NCI-H526 (cell line): ENCODE measurements at regions not wholly inside any gene's neighbourhood (a gene's known extent, or its start where the extent isn't known, plus 50 kb on each side); places are given as distances from the start of the nearest gene placed in this dataset.
"Not testable (repeated sequence)": the region's sequence is repeated elsewhere in the genome, so short reads cannot be mapped to it uniquely, and the experiment has no call there.

ENCODE experiments used
- DNase-seq, 2 experiments: peaks; one replicate each; lab custom pipeline; 2025; lab: John Stamatoyannopoulos, UW

DNA sequence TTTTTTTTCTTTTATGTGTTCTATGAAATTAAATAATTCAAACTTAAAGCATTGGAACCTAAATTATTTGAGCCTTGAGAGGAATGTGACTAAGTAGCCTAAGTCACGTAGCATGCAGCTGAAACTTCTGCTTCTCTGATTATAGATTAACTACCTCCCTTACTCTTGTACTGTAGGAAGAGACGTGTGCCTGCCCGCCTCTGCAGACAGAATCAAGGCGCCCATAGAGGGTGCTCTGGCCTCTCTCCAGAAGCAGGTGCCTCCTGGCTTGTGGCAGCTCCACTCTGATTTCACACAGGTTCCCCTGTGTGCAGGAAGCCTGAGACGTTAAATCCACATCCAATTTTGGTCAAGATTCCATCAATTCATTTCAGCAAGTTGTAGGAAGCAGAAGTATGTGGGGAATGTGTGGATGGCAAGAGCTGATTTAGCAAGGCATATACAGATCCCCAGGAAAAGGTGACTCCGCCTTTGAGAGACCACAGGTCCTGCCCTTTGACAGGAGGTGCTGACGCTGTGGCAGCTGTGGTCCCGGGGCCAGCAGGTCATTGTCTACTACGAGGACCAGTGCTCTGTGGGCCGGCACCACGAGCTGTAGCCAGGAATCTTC lies 1418.8 kb downstream of the CDH11 start:
- DNase-seq: peak in 1 of 2 experiments; percentile 30

DNA sequence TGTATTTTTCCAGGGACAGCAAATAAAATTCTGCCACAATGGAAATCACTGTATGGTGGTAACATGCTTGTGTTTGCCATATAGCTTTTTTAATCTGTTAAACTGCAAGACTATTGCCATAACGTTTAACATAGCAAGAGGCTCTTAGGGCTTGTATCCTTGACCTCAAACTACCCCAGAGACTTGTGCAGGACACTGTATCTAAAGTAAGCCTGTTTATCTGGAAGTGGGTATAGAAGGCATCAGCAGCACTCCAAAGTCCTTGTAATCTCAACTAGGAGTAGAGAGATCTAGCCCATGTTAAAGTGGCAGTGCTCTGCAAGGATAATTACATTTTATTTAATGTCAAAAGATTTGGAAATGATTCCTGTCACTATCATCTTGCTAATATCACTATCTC lies 1424.1 kb downstream of the CDH11 start:
- DNase-seq: no peak

DNA sequence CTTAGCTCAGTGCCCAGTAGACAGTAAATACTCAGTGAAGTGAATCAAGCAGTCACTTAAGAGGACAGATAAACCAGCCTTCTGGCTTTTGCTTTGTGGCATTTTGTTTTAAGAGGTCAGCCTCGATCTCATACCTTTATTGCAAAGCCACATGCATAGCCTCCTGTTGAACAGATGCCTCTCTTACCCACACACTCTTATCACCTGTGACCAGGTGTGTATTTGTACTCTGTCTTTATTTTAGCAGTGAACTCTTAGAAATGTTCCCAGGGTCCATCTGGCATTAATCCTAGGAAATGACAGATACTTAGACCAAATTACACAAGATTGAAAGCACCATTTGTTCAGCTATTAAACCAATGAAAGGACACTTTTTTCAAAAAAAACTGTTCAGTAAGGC lies 1426.5 kb downstream of the CDH11 start:
- no peak for DNase-seq

DNA sequence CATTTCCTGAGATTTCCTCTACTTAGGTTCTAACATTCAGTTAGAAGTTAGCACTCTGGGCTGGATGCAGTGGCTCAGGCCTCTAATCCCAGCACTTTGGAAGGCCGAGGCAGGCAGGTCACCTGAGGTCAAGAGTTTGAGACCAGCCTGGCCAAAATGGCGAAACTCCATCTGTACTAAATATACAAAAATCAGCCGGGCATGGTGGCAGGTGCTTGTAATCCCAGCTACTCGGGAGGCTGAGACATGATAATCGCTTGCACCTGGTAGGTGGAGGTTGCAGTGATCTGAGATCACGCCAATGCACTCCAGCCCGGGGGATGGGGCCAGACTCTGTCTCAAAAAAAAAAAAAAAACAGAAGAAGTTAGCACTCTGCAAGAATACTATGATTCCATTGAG lies 1430.9 kb downstream of the CDH11 start:
- no peak for DNase-seq

DNA sequence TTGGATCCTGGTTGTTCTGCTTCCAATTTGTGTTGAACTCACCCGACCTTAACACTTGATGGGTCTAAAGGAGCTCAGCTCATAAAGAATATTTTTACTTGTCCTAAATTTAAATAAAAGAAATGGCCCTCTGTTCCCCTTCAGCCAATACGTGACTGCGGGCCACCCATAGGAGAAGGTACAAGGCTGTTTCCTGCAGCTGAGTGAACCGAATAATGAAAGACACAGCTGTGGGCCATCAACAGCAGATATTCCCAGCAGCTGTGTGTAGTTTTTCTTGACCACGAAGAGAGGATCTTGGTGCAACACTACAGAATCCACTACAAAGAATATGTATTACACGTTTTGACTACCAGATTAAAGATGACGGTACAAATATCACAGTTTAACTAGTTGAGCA lies 1431.6 kb downstream of the CDH11 start:
- no peak for DNase-seq

DNA sequence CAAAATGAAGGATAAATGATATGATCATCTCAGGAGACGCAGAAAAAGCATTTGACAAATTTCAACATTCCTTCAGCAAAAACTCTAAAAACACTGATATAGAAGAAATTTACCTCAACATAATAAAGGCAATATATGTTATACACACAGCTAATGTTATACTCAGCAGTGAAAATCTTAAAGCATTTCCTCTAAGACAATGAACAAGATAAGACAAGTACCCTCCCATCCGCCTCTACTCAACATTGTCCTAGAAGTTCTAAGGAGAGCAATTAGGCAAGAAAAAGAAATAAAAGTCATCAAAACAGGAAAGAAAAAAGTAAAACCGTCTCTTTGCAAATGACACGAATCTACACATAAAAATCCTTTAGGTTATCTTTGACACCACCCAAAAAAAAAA lies 1432.8 kb downstream of the CDH11 start:
- DNase-seq: no peak

DNA sequence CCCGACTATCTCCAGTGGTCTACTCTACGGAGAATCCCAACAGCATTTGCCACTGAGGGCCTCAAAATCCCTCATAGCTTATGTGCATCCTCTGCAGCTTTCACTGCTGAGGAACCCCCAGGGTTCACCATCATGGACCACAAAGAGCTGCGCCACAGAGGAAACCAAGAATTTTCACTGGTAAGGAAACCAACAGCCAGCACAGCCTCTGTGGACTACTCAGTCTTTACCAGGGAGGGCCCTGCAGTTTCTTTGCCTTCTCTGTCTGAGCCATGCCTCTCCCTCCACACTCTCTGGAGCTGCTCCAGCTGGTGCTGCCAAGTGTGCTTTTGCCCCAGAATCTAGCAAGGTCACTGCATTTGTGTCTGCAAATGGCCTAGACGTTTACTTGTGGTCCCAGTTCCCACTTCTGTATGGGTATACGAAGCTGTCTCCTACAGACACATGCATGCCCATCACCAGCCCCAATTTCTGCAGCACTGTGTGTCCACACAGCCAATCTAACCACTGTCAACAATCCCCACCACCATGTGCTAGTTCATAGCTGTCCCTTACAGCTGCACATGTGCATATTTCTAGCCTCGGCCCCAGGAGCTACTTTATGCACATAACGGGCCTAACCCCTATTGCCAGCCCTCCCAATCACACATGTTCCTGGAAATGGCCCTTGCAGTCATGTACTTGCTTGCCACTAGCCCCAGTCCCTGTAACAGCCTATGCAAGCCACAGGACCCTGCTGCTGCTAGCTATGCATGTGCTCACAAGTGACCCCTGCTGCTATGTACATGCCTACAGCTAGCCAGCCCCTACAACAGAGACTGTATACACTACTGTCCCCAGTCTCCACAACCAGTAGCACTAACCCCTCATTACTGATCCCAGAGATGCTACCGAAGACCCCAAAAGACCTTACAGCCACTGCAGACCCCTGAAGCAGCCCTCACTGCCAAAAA lies 1437.4 kb downstream of the CDH11 start:
- no peak for DNase-seq

DNA sequence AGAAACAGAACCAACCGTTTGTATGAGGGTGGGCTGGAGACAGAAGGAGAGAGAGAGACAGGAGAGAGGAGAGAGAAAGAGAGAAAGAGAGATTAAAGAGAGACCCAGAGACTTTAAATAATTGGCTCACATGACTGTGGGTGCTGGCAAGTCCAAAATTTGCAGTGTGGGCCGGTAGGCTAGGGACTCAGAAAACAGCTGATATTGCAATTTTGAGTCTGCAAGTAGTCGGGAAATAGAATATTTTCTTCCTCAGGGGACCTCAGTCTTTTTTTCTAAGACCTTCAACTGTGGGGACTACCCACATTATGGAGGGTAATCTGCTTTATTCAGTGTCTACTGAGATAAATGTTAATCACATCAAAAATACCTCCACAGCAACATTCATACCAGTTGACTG lies 1439.0 kb downstream of the CDH11 start:
- DNase-seq: no peak

DNA sequence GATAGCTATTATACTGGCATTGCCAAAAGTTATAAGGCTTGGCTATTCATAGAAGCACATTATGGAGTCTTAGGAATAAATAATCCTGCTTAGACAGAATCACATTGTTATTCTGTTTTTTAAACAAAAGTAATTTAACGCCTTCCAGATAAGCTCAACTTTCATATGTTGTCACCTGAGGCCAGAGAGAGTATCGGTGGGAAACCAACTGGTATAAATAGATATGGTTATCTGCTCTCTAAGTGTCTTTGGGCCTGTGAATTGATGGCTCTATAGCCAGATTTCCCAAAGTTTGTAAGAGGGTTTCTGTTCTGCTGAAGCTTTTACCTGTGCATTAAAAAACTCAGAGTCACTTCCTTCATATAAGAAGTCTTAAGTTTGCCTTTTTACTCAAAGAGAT lies 1449.4 kb downstream of the CDH11 start:
- DNase-seq: no peak

DNA sequence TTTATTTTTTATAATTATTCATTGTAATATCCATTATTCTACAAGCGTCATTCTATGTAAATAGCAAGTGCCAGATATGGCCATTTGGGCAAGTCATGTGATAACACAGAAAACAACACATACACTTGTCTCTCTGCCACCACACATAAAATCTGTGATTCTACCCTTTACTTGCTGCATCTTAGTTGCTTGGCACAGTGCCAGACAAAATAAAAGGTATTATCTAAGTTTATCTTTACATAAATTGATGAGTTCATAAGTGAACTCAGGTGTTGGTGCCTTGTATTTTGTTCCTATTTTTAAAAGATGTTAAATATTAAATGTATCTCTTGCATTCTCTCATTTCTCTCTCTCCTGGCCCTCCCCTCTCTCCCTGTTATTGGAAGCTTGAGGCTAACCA lies 1458.7 kb downstream of the CDH11 start:
- DNase-seq: no peak

DNA sequence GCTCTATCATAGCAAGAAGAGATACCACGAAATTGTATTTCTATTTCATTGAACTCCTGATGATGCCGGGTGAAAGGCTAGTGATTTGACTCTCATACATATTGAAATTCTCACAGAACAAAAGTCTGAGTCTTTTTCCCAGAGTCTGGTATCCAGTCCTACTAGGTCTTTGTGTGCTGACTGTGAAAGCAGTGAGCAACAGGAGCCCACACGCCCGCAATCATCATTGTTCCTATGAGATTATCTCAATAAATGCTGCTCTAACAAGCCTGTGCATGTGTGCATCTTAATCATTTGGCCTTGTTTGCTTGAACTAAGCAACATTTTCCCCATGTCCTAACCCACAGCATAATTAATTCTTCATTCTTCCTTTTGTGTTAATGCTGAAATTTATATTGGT lies 1466.0 kb downstream of the CDH11 start:
- DNase-seq: peak; percentile 68 to 76

DNA sequence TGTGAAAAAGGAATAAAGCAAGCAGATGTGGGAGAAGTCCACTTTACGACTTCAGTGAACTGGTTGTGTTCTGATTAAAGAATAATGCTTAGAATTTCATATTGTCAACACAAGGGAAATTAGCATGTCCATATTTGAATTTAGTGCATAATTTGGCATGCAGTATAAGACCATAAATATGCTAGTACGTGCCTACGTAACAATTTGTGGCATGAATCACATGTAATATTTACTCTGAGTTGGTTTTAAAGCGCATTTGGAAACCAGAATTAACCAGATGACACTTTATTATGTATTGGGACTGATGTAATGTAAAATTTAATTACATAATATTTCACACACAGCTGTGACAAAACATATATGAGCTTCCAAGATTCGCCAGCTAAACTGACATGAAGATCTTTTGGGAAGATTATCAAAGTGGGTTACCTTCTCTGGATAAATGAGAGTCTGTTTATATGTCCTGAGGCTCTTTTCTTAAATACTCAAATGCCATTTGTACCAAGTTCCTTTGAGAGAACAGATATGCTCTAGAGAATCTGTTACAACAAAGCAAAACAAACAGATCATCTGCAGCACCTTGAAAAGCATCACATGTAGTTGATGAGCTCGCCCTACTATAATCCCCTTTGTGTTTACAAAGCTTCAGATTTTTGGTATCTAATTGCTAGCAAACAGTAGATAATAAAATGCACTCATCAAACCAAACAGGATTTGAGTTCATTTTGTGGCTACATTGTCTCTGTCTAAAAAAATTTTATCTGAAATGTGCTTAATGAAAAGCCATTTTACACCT lies 1468.6 kb downstream of the CDH11 start:
- peak; percentile 16 to 38 for DNase-seq

DNA sequence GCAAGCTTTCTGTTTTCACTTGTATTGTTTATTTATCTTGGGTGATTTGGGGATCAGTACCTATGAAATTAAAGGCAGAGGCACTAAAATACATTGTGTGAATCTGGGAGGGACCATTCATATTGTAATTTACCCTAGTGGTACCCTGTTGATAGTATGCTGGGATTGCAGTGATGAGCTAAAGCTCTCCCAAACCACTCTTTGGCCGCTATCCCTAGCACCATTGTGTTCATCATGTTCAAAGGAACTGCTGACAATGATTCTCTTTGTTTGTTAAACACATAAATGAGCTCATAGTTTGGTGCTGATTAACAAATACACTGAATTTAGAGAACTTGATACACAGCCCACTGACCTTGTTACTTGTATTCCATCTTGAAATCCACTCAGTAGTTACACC lies 1469.8 kb downstream of the CDH11 start:
- peak in 1 of 2 experiments; percentile 1 for DNase-seq

DNA sequence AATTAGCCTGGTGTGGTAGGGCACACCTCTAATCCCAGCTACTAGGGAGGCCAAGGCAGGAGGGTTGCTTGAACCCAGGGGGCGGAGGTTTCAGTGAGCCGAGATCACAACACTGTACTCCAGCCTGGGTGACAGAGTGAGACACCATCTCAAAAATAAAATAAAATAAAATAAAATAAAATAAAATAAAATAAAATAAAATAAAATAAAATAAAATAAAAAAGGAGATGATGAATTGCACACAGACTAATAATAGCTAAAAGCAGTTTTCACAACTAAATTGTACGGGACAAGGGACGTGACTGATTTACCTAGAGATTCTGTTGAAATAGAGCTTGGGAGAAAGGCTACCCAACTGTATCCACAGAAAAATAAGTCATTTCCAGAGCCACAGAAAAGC lies 1471.3 kb downstream of the CDH11 start:
- no peak for DNase-seq

DNA sequence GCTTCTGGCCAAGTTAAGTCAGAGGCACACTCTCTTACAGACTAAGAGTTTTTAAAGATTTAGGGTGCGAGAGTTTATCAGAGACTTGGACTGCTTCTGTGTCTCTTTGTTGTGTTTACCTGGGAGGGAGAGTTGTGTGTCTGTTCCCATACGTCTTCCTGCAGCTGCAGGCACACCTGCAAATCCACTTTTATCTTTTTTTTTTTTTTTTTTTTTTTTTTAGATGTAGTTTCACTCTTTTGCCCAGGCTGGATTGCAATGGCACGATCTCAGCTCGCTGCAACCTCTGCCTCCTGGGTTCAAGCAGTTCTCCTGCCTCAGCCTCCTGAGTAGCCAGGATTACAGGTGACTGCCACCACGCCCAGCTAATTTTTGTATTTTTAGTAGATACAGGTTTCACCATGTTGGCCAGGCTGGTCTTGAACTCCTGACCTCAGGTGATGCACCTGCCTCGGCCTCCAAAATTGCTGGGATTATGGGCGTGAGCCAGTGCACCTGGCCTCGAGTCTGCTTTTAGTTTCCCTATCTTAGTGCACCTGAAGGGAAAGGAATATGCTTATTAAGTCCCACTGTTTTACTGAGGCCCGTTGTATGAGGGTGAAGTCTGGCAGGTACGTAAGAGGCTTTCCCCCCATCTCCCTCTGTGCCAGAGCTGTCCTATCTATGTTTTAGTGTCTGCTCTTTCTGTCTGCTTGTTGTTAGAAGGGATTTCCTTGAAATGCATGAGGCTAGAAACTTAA lies 1488.0 kb downstream of the CDH11 start:
- not testable (repeated sequence) for DNase-seq

DNA sequence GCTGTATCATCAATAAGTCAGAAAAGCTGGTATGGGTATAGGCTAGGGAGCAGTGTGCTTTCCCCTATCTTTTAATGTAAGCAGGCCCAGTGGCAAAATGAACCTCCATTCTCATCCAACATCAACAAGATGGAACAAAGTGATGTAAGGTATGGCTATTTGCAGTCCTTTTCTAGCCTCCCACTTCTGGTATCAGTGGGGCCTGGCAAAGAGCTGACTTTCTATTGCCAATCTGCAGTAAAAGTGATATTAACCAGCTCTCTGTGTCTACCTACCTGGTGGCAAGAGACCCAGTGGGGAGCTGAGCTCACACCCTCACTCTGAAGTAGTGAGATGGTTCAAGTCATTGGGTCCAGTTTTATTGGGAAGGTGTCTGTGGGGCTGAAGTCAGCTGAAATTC lies 1492.6 kb downstream of the CDH11 start:
- no peak for DNase-seq

DNA sequence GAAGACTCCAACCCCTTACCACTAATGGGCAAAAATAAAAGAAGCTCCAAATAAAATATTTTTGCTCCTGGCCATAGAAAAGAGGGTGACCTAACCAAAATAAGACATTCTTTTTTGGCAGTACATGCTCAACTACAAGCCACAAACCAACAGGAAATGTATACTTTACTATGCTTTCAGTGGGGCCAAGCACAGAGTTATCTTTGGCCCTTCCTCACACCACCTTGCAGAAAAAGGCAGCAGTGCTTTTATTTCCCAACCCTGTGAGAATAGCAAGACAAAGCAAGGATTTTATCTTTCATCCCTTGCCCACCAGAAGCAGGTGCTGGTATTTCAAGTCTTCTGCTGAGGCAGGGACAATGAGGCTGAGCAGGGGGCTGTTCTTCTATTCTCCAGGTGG lies 1493.1 kb downstream of the CDH11 start:
- DNase-seq: no peak

DNA sequence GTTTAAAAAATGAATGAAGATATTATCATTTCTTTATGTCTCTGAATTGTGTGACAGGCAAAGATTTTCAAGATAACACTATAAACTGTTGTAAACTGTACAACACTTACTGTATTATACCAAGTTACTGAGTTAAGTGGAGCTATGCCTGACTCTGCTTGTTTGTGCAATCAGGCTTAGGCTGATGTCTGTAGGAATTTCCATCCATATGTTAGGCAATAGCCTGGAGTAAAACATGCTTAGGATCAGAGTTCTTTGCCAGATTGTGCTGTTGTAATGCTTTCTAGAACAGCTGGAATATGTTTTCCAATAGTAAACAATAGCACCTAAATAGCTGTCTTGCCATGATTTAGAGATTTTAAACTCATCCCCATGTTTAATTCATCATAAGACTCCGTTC lies 1496.7 kb downstream of the CDH11 start:
- DNase-seq: no peak

DNA sequence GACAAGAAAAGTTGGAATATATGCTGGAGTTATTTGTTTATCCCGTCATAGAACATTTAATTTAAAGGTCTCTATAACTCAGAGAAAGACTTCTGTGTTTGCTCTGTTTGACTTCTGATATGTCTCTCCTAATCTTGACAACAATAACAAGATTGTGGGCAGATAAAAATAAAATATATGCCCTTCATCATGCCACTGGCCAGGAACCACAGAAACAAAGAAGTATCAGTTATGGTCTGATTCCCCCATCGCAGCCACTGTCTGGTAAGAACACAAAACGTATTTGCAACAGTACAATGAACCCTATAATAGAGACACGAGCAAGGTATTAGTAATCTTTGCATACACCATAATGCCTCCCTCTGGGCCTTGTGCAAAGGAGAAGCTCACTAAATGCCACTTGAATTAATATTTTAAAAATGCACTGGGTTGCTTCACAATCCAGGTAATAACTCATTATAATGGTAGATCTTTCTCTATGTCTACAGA lies 1498.3 kb downstream of the CDH11 start:
- DNase-seq: peak; percentile 76 to 81

DNA sequence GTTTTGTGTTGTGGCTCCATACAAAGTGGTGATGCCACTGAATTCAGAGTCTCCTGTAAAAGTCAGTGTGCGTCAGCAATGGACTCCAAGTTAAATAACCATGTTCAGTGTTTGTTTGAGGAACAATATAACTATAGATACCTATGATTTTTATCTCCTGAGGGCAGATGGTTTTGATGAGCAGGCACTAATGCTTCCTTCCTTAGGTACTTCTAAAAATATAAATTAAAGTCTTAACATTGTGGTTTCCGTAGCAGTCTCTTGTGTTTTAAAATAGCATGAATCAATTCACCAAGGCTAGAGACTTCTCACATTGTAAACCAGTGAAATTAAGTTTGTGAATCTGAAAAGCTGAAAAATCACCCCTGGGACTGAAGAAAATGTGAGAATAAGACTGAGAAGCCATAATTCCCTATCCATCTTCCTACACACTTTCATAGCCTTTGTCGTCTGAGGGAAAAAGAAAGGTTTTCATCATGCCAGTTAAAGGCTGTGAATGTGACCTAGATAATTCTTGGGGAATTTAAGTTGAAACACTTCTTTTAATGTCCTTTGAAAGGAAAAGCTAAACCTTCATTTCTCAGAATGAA lies 1502.9 kb downstream of the CDH11 start:
- no peak for DNase-seq

DNA sequence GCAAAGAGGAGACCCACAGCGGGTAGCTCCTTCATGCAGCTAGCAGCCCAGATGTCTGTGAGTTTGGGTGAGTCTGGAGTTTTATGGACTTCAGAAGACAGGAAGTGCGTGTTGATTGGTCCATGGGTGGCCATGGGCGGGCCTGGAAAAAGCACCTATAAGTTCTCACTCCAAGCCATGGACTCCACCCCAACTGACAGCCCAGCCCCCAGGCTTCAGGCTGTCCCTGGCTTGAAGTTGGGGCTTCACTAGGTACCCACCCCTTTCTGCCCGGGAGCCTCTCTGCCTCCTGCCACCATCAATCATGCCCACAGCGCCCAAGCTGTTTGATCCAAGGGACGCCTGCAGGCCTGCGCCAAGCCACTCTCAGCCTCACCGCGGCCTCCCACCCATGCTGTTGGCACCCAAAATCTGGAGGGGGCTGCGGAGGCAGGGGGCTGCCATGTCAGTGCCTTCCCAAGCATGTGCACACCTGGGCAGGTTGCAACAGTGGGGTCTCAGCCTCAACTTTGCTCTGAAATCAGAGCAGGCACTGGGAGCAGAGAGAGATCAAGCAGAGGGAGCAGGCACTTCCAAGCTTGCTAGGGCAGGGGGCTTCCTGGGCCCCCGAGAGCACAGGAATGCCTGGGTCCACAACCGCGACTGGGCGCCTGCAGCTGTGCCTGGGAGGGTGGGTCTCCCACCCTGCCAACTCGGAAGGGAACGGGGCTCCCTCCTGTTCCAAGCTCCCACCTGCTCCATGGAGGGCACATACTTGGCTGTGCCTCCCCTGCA lies 1503.7 kb downstream of the CDH11 start:
- peak in 1 of 2 experiments; percentile 49 for DNase-seq
